ENCODE measurements at regions not wholly inside any gene's neighbourhood (a gene's known extent, or its start where the extent isn't known, plus 50 kb on each side); places are given as distances from the start of the nearest gene placed in this dataset.

- 67% methylated on average over 6 of the region's 6 CpGs for WGBS (ENCODE audit: insufficient coverage)
Measured at GRCh38 chr20:52746190-52746589, 226.0 kb upstream of the TSHZ2 start.

GRCh38 chr20:52744441-52744840, 227.7 kb upstream of the TSHZ2 start:
- CTCF ChIA-PET = no interaction called here
- Histone ChIP-seq H3K4me1 (ENCODE audit: control extremely low read depth in 1 of 4, control insufficient read depth in 4 of 4, insufficient read depth in 4 of 4, low read length in 3 of 4) (no peaks in the 10 kb centered on the region), H3K27me3 (replicated peaks in 2 of 5; ENCODE audit: control insufficient read depth in 4 of 5, insufficient read depth in 5 of 5, low read length in 4 of 5) (no peaks in the 10 kb centered on the region), H3K4me3 (ENCODE audit: control insufficient read depth in 1 of 7, extremely low read depth in 1 of 7, insufficient read depth in 4 of 7, low read depth in 2 of 7, low read length in 6 of 7) (no peak overlapping the region), H3K9me3 (ENCODE audit: control extremely low read depth in 1 of 5, control insufficient read depth in 4 of 5, insufficient read depth in 2 of 5, low read depth in 1 of 5, low read length in 4 of 5) (peaks cover 0 to 2% (median 0%) of the 10 kb centered on the region in 5 experiments), H3K27ac (ENCODE audit: insufficient read depth in 1 of 2, low read depth in 1 of 2, low read length in 2 of 2, poor library complexity in 1 of 2, severe bottlenecking in 2 of 2) (no peak overlapping the region), H3K36me3 (ENCODE audit: control insufficient read depth in 4 of 4, insufficient read depth in 4 of 4, low read length in 3 of 4) (no peaks in the 10 kb centered on the region)
- 75% methylated on average over 2 of the region's 3 CpGs for WGBS (ENCODE audit: insufficient coverage)
- POLR2A ChIA-PET = no interaction called here
- DNase-seq = no peak

More at GRCh38 chr20:52746190-52746589, 226.0 kb upstream of the TSHZ2 start:
- Histone ChIP-seq H3K36me3 (ENCODE audit: control insufficient read depth in 4 of 4, insufficient read depth in 4 of 4, low read length in 3 of 4) (no peaks in the 10 kb centered on the region), H3K4me1 (ENCODE audit: control extremely low read depth in 1 of 4, control insufficient read depth in 4 of 4, insufficient read depth in 4 of 4, low read length in 3 of 4) (no peaks in the 10 kb centered on the region), H3K27ac (ENCODE audit: insufficient read depth in 1 of 2, low read depth in 1 of 2, low read length in 2 of 2, poor library complexity in 1 of 2, severe bottlenecking in 2 of 2) (no peak overlapping the region), H3K9me3 (ENCODE audit: control extremely low read depth in 1 of 5, control insufficient read depth in 4 of 5, insufficient read depth in 2 of 5, low read depth in 1 of 5, low read length in 4 of 5) (peaks cover 0 to 2% (median 0%) of the 10 kb centered on the region in 5 experiments), H3K27me3 (replicated peaks in 2 of 5; ENCODE audit: control insufficient read depth in 4 of 5, insufficient read depth in 5 of 5, low read length in 4 of 5) (no peaks in the 10 kb centered on the region), H3K4me3 (ENCODE audit: control insufficient read depth in 1 of 7, extremely low read depth in 1 of 7, insufficient read depth in 4 of 7, low read depth in 2 of 7, low read length in 6 of 7) (no peak overlapping the region)
- DNase-seq = no peak
- CTCF ChIA-PET = no interaction called here
- POLR2A ChIA-PET = no interaction called here

GRCh38 chr20:52738081-52738480, 234.1 kb upstream of the TSHZ2 start:
- Histone ChIP-seq H3K27ac (ENCODE audit: insufficient read depth in 1 of 2, low read depth in 1 of 2, low read length in 2 of 2, poor library complexity in 1 of 2, severe bottlenecking in 2 of 2) (no peak overlapping the region), H3K36me3 (ENCODE audit: control insufficient read depth in 4 of 4, insufficient read depth in 4 of 4, low read length in 3 of 4) (no peaks in the 10 kb centered on the region), H3K4me3 (ENCODE audit: control insufficient read depth in 1 of 7, extremely low read depth in 1 of 7, insufficient read depth in 4 of 7, low read depth in 2 of 7, low read length in 6 of 7) (no peak overlapping the region), H3K4me1 (ENCODE audit: control extremely low read depth in 1 of 4, control insufficient read depth in 4 of 4, insufficient read depth in 4 of 4, low read length in 3 of 4) (no peaks in the 10 kb centered on the region), H3K9me3 (ENCODE audit: control extremely low read depth in 1 of 5, control insufficient read depth in 4 of 5, insufficient read depth in 2 of 5, low read depth in 1 of 5, low read length in 4 of 5) (no peaks in the 10 kb centered on the region), H3K27me3 (replicated peaks in 2 of 5; ENCODE audit: control insufficient read depth in 4 of 5, insufficient read depth in 5 of 5, low read length in 4 of 5) (no peaks in the 10 kb centered on the region)
- no peak for DNase-seq
- CTCF ChIA-PET = no interaction called here
- WGBS (ENCODE audit: insufficient coverage) = 96% methylated on average over 5 of the region's 6 CpGs
- POLR2A ChIA-PET = no interaction called here

- ChIA-PET POLR2A (no interaction called here), CTCF (interaction anchor here (0.6 kb wide), 1 partner anchor 800 kb away, joined by 3 read pairs; no protein-coding TSS in a partner anchor)
- Histone ChIP-seq H3K4me3 (ENCODE audit: control insufficient read depth in 1 of 7, extremely low read depth in 1 of 7, insufficient read depth in 4 of 7, low read depth in 2 of 7, low read length in 6 of 7) (no peak overlapping the region), H3K27ac (ENCODE audit: insufficient read depth in 1 of 2, low read depth in 1 of 2, low read length in 2 of 2, poor library complexity in 1 of 2, severe bottlenecking in 2 of 2) (no peak overlapping the region), H3K36me3 (ENCODE audit: control insufficient read depth in 4 of 4, insufficient read depth in 4 of 4, low read length in 3 of 4) (no peaks in the 10 kb centered on the region), H3K9me3 (ENCODE audit: control extremely low read depth in 1 of 5, control insufficient read depth in 4 of 5, insufficient read depth in 2 of 5, low read depth in 1 of 5, low read length in 4 of 5) (peaks cover 0 to 3% (median 0%) of the 10 kb centered on the region in 5 experiments), H3K4me1 (ENCODE audit: control extremely low read depth in 1 of 4, control insufficient read depth in 4 of 4, insufficient read depth in 4 of 4, low read length in 3 of 4) (no peaks in the 10 kb centered on the region), H3K27me3 (replicated peaks in 2 of 5; ENCODE audit: control insufficient read depth in 4 of 5, insufficient read depth in 5 of 5, low read length in 4 of 5) (no peaks in the 10 kb centered on the region)
- WGBS (ENCODE audit: insufficient coverage) = 100% methylated on average over 2 of the region's 2 CpGs
- no peak for DNase-seq
Measured at GRCh38 chr20:52736507-52736906, 235.7 kb upstream of the TSHZ2 start.

- Histone ChIP-seq H3K27me3 (replicated peaks in 2 of 5; ENCODE audit: control insufficient read depth in 4 of 5, insufficient read depth in 5 of 5, low read length in 4 of 5) (no peaks in the 10 kb centered on the region), H3K9me3 (ENCODE audit: control extremely low read depth in 1 of 5, control insufficient read depth in 4 of 5, insufficient read depth in 2 of 5, low read depth in 1 of 5, low read length in 4 of 5) (peaks cover 0 to 4% (median 3%) of the 10 kb centered on the region in 5 experiments), H3K4me3 (ENCODE audit: control insufficient read depth in 1 of 7, extremely low read depth in 1 of 7, insufficient read depth in 4 of 7, low read depth in 2 of 7, low read length in 6 of 7) (no peak overlapping the region), H3K36me3 (ENCODE audit: control insufficient read depth in 4 of 4, insufficient read depth in 4 of 4, low read length in 3 of 4) (no peaks in the 10 kb centered on the region), H3K27ac (ENCODE audit: insufficient read depth in 1 of 2, low read depth in 1 of 2, low read length in 2 of 2, poor library complexity in 1 of 2, severe bottlenecking in 2 of 2) (no peak overlapping the region), H3K4me1 (ENCODE audit: control extremely low read depth in 1 of 4, control insufficient read depth in 4 of 4, insufficient read depth in 4 of 4, low read length in 3 of 4) (no peaks in the 10 kb centered on the region)
- no peak for DNase-seq
- ChIA-PET CTCF (no interaction called here), POLR2A (no interaction called here)
- WGBS (ENCODE audit: insufficient coverage) = 20% methylated on average over 3 of the region's 3 CpGs
Measured at GRCh38 chr20:52731093-52731492, 241.1 kb upstream of the TSHZ2 start.

- H3K27me3 ChIP-seq (replicated peaks in 2 of 5; ENCODE audit: control insufficient read depth in 4 of 5, insufficient read depth in 5 of 5, low read length in 4 of 5) = no peaks in the 10 kb centered on the region
- peaks cover 0 to 4% (median 3%) of the 10 kb centered on the region in 5 experiments for H3K9me3 ChIP-seq (ENCODE audit: control extremely low read depth in 1 of 5, control insufficient read depth in 4 of 5, insufficient read depth in 2 of 5, low read depth in 1 of 5, low read length in 4 of 5)
- H3K4me1 ChIP-seq (ENCODE audit: control extremely low read depth in 1 of 4, control insufficient read depth in 4 of 4, insufficient read depth in 4 of 4, low read length in 3 of 4) = no peaks in the 10 kb centered on the region
- H3K4me3 ChIP-seq (ENCODE audit: control insufficient read depth in 1 of 7, extremely low read depth in 1 of 7, insufficient read depth in 4 of 7, low read depth in 2 of 7, low read length in 6 of 7) = no peak overlapping the region
- 93% methylated on average over 18 of the region's 24 CpGs for WGBS (ENCODE audit: insufficient coverage)
- DNase-seq = no peak
- CTCF ChIA-PET = no interaction called here
- H3K36me3 ChIP-seq (ENCODE audit: control insufficient read depth in 4 of 4, insufficient read depth in 4 of 4, low read length in 3 of 4) = no peaks in the 10 kb centered on the region
- POLR2A ChIA-PET = no interaction called here
- no peak overlapping the region for H3K27ac ChIP-seq (ENCODE audit: insufficient read depth in 1 of 2, low read depth in 1 of 2, low read length in 2 of 2, poor library complexity in 1 of 2, severe bottlenecking in 2 of 2)
Measured at GRCh38 chr20:52727740-52728456, 244.3 kb upstream of the TSHZ2 start.

GRCh38 chr20:52724541-52724940, 247.6 kb upstream of the TSHZ2 start:
- Histone ChIP-seq H3K9me3 (ENCODE audit: control extremely low read depth in 1 of 5, control insufficient read depth in 4 of 5, insufficient read depth in 2 of 5, low read depth in 1 of 5, low read length in 4 of 5) (no peaks in the 10 kb centered on the region), H3K27me3 (replicated peaks in 2 of 5; ENCODE audit: control insufficient read depth in 4 of 5, insufficient read depth in 5 of 5, low read length in 4 of 5) (no peaks in the 10 kb centered on the region), H3K36me3 (ENCODE audit: control insufficient read depth in 4 of 4, insufficient read depth in 4 of 4, low read length in 3 of 4) (no peaks in the 10 kb centered on the region), H3K27ac (ENCODE audit: insufficient read depth in 1 of 2, low read depth in 1 of 2, low read length in 2 of 2, poor library complexity in 1 of 2, severe bottlenecking in 2 of 2) (no peak overlapping the region), H3K4me3 (ENCODE audit: control insufficient read depth in 1 of 7, extremely low read depth in 1 of 7, insufficient read depth in 4 of 7, low read depth in 2 of 7, low read length in 6 of 7) (no peak overlapping the region), H3K4me1 (ENCODE audit: control extremely low read depth in 1 of 4, control insufficient read depth in 4 of 4, insufficient read depth in 4 of 4, low read length in 3 of 4) (no peaks in the 10 kb centered on the region)
- POLR2A ChIA-PET = no interaction called here
- 89% methylated on average over 7 of the region's 8 CpGs for WGBS (ENCODE audit: insufficient coverage)
- DNase-seq = no peak
- CTCF ChIA-PET = no interaction called here
